GM19455 (cell line): ENCODE measurements at regions not wholly inside any gene's neighbourhood (a gene's known extent, or its start where the extent isn't known, plus 50 kb on each side); places are given as distances from the start of the nearest gene placed in this dataset.
"Not testable (repeated sequence)": the region's sequence is repeated elsewhere in the genome, so short reads cannot be mapped to it uniquely, and the experiment has no call there.

Experiments
- ATAC-seq: cut with Tn5 transposase; IDR thresholded peaks from one replicate; pipeline ENCODE4 v1.9.1; 2021; ENCODE audit not compliant: unreplicated experiment

GRCh38 chrX:150051096-150051495, 112.8 kb upstream of the EOLA2 start:
- no peak for ATAC-seq

GRCh38 chrX:150052226-150052625, 113.9 kb upstream of the EOLA2 start:
- no peak for ATAC-seq

GRCh38 chrX:150058728-150059127, 120.4 kb upstream of the EOLA2 start:
- no peak for ATAC-seq

GRCh38 chrX:150060406-150060805, 122.1 kb upstream of the EOLA2 start:
- ATAC-seq, result no peak

- no peak for ATAC-seq
Observed at GRCh38 chrX:150062292-150063137, 124.2 kb upstream of the EOLA2 start.

- ATAC-seq, result no peak
Observed at GRCh38 chrX:150063138-150063518, 124.8 kb upstream of the EOLA2 start.

- no peak for ATAC-seq
Observed at GRCh38 chrX:150063674-150064073, 125.4 kb upstream of the EOLA2 start.

GRCh38 chrX:150074175-150074574, 135.9 kb upstream of the EOLA2 start:
- ATAC-seq, result no peak

- ATAC-seq, result no peak
Observed at GRCh38 chrX:150080497-150080896, 142.2 kb upstream of the EOLA2 start.

GRCh38 chrX:150081076-150081475, 142.8 kb upstream of the EOLA2 start:
- ATAC-seq, result no peak

- no peak for ATAC-seq
Observed at GRCh38 chrX:150084496-150085229, 146.4 kb upstream of the EOLA2 start.

GRCh38 chrX:150085881-150086280, 147.6 kb upstream of the EOLA2 start:
- no peak for ATAC-seq

GRCh38 chrX:150086371-150086770, 148.1 kb upstream of the EOLA2 start:
- no peak for ATAC-seq

- ATAC-seq, result no peak
Observed at GRCh38 chrX:150087612-150088011, 149.3 kb upstream of the EOLA2 start.

- ATAC-seq, result no peak
Observed at GRCh38 chrX:150088042-150088441, 149.8 kb upstream of the EOLA2 start.

- ATAC-seq, result no peak
Observed at GRCh38 chrX:150088766-150089518, 150.7 kb upstream of the EOLA2 start.

- ATAC-seq, result not testable (repeated sequence)
Observed at GRCh38 chrX:150091300-150091699, 153.0 kb upstream of the EOLA2 start.

- no peak for ATAC-seq
Observed at GRCh38 chrX:150092549-150092948, 154.3 kb upstream of the EOLA2 start.

GRCh38 chrX:150094375-150094774, 156.1 kb upstream of the EOLA2 start:
- ATAC-seq, result no peak

GRCh38 chrX:150094996-150095395, 156.7 kb upstream of the EOLA2 start:
- no peak for ATAC-seq

GRCh38 chrX:150099316-150099715, 161.0 kb upstream of the EOLA2 start:
- no peak for ATAC-seq

GRCh38 chrX:150100261-150100660, 162.0 kb upstream of the EOLA2 start:
- ATAC-seq, result no peak
